ENCODE measurements at regions not wholly inside any gene's neighbourhood (a gene's known extent, or its start where the extent isn't known, plus 50 kb on each side); places are given as distances from the start of the nearest gene placed in this dataset.

DNA sequence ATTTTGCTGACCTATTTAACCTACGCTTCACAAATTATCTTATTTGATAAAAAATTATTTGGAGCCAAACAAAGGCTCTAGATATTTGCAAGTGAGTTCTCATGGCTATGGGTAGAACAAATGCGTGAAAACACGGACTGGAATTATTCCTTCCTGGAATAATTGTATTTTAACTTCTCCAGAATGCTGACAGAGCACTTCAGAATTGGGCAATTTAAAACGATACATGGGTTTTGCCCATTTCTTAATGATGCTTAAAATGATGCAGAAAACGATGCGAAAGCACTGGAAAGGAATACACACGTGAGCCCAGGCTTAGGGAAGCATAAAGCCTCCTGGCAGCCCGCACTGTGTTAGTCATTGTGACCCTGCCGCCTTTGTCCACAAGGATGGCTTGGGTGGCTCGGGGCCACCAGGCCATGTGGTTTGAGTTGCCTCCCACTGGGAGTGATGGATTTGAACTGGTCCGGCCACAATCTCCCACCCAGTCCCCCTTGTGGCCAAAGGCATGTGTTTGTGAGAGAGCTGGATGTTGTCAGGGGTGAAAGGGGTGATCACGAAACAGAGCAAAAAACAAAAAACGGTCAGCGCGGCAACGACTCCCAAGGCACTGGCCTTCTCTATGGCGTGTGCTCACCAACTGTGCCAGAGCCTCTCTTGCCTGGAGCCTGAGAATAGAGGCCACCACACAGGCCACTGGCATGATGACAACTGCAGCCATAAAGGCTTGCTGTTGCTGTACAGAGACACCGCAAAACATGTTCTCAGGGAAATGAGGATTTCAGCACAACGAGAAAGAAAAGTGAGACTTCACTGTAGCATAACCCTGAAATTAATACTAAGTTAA, 234.2 kb upstream of the ADAMTS16 start:
- no peak overlapping the region for H3K4me2 ChIP-seq (ENCODE audit: low read length)
- H3K27me3 ChIP-seq (ENCODE audit: insufficient read depth, low read length): peaks cover 16% of the 10 kb centered on the region
- no peaks in the 10 kb centered on the region for H3K36me3 Mint-ChIP-seq (ENCODE audit: low read depth, unreplicated experiment)
- H3K9me3 Mint-ChIP-seq (ENCODE audit: unreplicated experiment): peaks cover 4% of the 10 kb centered on the region
- DNase-seq (ENCODE audit: low read depth) (peak; percentile 41), FAIRE-seq (no peak)
- no peaks in the 10 kb centered on the region for H3K36me3 ChIP-seq (ENCODE audit: insufficient read depth, low read length)
- H3K27ac ChIP-seq (ENCODE audit: low read depth, low read length): no peak overlapping the region
- H3K27me3 Mint-ChIP-seq (ENCODE audit: low read depth, unreplicated experiment): peaks cover 10% of the 10 kb centered on the region
- no peaks in the 10 kb centered on the region for H3K4me1 ChIP-seq (ENCODE audit: insufficient read depth, low read length)
- H3K79me2 ChIP-seq (ENCODE audit: insufficient read depth, low read length): no peaks in the 10 kb centered on the region
- H3K27ac Mint-ChIP-seq (ENCODE audit: unreplicated experiment): no peak overlapping the region
- no peak overlapping the region for H3K4me3 Mint-ChIP-seq (ENCODE audit: unreplicated experiment)
- H2AFZ ChIP-seq (ENCODE audit: low read depth, low read length): no peak overlapping the region
- H3K4me1 Mint-ChIP-seq (ENCODE audit: low read depth, unreplicated experiment): no peaks in the 10 kb centered on the region
- H4K20me1 ChIP-seq (ENCODE audit: insufficient read depth, low read length): no peaks in the 10 kb centered on the region
- H3K9me3 ChIP-seq (ENCODE audit: insufficient read depth, low read depth, low read length): no peaks in the 10 kb centered on the region
- TF ChIP-seq, protein P1, sequence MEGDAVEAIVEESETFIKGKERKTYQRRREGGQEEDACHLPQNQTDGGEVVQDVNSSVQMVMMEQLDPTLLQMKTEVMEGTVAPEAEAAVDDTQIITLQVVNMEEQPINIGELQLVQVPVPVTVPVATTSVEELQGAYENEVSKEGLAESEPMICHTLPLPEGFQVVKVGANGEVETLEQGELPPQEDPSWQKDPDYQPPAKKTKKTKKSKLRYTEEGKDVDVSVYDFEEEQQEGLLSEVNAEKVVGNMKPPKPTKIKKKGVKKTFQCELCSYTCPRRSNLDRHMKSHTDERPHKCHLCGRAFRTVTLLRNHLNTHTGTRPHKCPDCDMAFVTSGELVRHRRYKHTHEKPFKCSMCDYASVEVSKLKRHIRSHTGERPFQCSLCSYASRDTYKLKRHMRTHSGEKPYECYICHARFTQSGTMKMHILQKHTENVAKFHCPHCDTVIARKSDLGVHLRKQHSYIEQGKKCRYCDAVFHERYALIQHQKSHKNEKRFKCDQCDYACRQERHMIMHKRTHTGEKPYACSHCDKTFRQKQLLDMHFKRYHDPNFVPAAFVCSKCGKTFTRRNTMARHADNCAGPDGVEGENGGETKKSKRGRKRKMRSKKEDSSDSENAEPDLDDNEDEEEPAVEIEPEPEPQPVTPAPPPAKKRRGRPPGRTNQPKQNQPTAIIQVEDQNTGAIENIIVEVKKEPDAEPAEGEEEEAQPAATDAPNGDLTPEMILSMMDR (IDR thresholded peaks at IDR 0.05; ENCODE audit: insufficient read depth, low read depth, low read length): no peak
- H3K9ac ChIP-seq (ENCODE audit: low read length): no peak overlapping the region
- no peak overlapping the region for H3K4me3 ChIP-seq (ENCODE audit: insufficient read depth, low read depth, low read length)

DNA sequence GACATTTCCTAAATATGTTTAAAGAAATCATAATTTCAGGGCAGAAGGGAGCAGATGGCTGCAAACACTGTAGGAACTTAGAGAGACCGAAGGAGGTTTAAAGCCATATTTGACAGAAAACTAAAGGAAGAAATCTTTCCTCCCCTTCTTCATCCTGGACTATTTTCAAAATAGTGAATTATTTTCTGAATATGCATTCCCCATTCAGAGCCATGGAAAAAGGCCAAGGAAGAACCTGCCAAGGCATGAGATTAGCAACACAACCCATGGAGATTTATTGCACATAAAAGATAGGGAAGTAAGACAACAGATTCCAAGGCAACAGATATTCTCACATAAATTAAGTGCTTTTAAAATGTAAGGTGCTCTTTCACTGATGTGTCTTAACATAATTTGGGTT, 233.3 kb upstream of the ADAMTS16 start:
- Mint-ChIP-seq H3K4me1 (ENCODE audit: low read depth, unreplicated experiment) (no peaks in the 10 kb centered on the region), H3K4me3 (ENCODE audit: unreplicated experiment) (no peak overlapping the region), H3K9me3 (ENCODE audit: unreplicated experiment) (peaks cover 4% of the 10 kb centered on the region), H3K27ac (ENCODE audit: unreplicated experiment) (no peak overlapping the region), H3K27me3 (ENCODE audit: low read depth, unreplicated experiment) (peaks cover 13% of the 10 kb centered on the region), H3K36me3 (ENCODE audit: low read depth, unreplicated experiment) (no peaks in the 10 kb centered on the region)
- Histone ChIP-seq H3K9ac (ENCODE audit: low read length) (no peak overlapping the region), H3K79me2 (ENCODE audit: insufficient read depth, low read length) (no peaks in the 10 kb centered on the region), H3K4me2 (ENCODE audit: low read length) (no peak overlapping the region), H3K4me3 (ENCODE audit: insufficient read depth, low read depth, low read length) (no peak overlapping the region), H3K27ac (ENCODE audit: low read depth, low read length) (no peak overlapping the region), H3K27me3 (ENCODE audit: insufficient read depth, low read length) (peaks cover 16% of the 10 kb centered on the region), H4K20me1 (ENCODE audit: insufficient read depth, low read length) (no peaks in the 10 kb centered on the region), H2AFZ (ENCODE audit: low read depth, low read length) (no peak overlapping the region), H3K4me1 (ENCODE audit: insufficient read depth, low read length) (no peaks in the 10 kb centered on the region), H3K36me3 (ENCODE audit: insufficient read depth, low read length) (no peaks in the 10 kb centered on the region), H3K9me3 (ENCODE audit: insufficient read depth, low read depth, low read length) (no peaks in the 10 kb centered on the region)
- FAIRE-seq (no peak), DNase-seq (ENCODE audit: low read depth) (peak; percentile 8)
- TF ChIP-seq EZH2 (IDR thresholded peaks at IDR 0.05; ENCODE audit: insufficient read depth, low read length): no peak
- TF ChIP-seq, protein P1 (IDR thresholded peaks at IDR 0.05; ENCODE audit: insufficient read depth, low read depth, low read length): no peak

DNA sequence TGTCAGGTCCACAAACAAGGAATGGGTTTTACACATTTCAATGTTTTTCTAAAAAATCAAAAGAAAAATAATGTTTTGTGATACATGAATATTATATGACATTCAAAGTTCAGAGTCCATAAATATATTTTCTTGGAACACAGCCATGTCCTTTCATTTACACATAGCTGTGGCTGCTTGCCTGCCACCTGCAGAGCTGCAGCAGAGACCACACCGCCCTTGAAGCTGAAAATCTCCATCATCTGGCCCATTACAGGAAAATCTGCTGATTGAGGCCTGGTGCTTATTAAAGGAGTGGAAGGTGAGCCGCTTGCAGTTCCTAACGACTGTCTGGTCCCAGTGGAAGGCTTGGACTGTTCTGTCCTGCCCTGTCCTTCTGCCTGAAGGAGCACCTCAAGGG, 232.6 kb upstream of the ADAMTS16 start:
- Mint-ChIP-seq H3K9me3 (ENCODE audit: unreplicated experiment) (peaks cover 4% of the 10 kb centered on the region), H3K27ac (ENCODE audit: unreplicated experiment) (no peak overlapping the region), H3K36me3 (ENCODE audit: low read depth, unreplicated experiment) (no peaks in the 10 kb centered on the region), H3K27me3 (ENCODE audit: low read depth, unreplicated experiment) (peaks cover 13% of the 10 kb centered on the region), H3K4me3 (ENCODE audit: unreplicated experiment) (no peak overlapping the region), H3K4me1 (ENCODE audit: low read depth, unreplicated experiment) (no peaks in the 10 kb centered on the region)
- no peak overlapping the region for H3K27ac ChIP-seq (ENCODE audit: low read depth, low read length)
- no peak for FAIRE-seq
- H3K4me2 ChIP-seq (ENCODE audit: low read length): no peak overlapping the region
- no peak overlapping the region for H2AFZ ChIP-seq (ENCODE audit: low read depth, low read length)
- no peaks in the 10 kb centered on the region for H3K79me2 ChIP-seq (ENCODE audit: insufficient read depth, low read length)
- peaks cover 9% of the 10 kb centered on the region for H3K27me3 ChIP-seq (ENCODE audit: insufficient read depth, low read length)
- DNase-seq (ENCODE audit: low read depth): no peak
- H3K4me1 ChIP-seq (ENCODE audit: insufficient read depth, low read length): no peaks in the 10 kb centered on the region
- H3K9me3 ChIP-seq (ENCODE audit: insufficient read depth, low read depth, low read length): no peaks in the 10 kb centered on the region
- H3K4me3 ChIP-seq (ENCODE audit: insufficient read depth, low read depth, low read length): no peak overlapping the region
- TF ChIP-seq EZH2 (IDR thresholded peaks at IDR 0.05; ENCODE audit: insufficient read depth, low read length): no peak
- TF ChIP-seq, protein P1 (IDR thresholded peaks at IDR 0.05; ENCODE audit: insufficient read depth, low read depth, low read length): no peak
- H4K20me1 ChIP-seq (ENCODE audit: insufficient read depth, low read length): no peaks in the 10 kb centered on the region
- H3K36me3 ChIP-seq (ENCODE audit: insufficient read depth, low read length): no peaks in the 10 kb centered on the region
- H3K9ac ChIP-seq (ENCODE audit: low read length): no peak overlapping the region
